ENCODE measurements at regions not wholly inside any gene's neighbourhood (a gene's known extent, or its start where the extent isn't known, plus 50 kb on each side); places are given as distances from the start of the nearest gene placed in this dataset.

DNA sequence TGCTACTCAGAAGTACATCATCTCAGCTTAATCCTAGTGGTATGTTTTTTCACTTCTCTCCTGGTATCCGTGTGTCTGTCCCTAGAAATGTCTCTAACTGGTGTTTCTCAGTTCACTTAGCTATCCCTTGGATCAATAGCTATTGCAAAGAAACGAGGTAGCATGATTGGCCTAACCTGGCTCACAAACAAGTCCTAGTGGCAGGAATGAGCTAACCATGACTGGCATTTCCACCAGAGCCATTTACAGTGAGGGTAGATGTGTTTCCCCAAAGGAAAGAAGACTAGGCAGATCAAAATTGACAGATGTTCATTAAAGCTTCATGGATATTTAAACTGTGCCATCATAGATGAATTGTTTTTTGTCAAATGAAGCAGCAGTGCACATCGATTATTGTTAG lies 82.5 kb downstream of the PALM2AKAP2 start:
- DNase-seq (ENCODE audit: low read depth), result no peak
- H3K4me3 ChIP-seq (ENCODE audit: control insufficient read depth, low read depth, low read length), result no peak overlapping the region
- peak; percentile 1 for TF ChIP-seq CTCF (conservative IDR thresholded peaks at IDR 0.05; ENCODE audit: control insufficient read depth, insufficient read depth, low read depth, low read length)

DNA sequence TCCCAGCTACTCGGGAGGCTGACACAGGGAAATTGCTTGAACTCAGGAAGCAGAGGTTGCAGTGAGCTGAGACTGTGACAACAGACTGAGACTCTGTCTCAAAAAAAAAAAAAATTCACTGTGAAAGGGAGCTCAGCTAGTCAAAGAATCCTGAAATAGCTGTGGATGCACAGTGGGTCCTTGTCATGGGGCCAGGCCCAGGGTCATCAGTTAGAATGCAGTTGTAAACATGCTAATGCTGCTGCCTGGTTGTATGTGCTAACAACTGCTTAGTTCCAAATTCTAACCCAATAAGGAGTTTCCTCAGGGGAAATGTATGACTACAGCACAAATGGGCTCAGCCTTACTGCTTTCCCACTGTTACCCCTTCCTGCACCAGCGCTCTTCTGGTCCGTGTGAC lies 84.0 kb downstream of the PALM2AKAP2 start:
- no peak overlapping the region for H3K4me3 ChIP-seq (ENCODE audit: control insufficient read depth, low read depth, low read length)
- DNase-seq (ENCODE audit: low read depth), result no peak
- no peak for TF ChIP-seq CTCF (conservative IDR thresholded peaks at IDR 0.05; ENCODE audit: control insufficient read depth, insufficient read depth, low read depth, low read length)

GRCh38 chr9:109865521-109865920 lies 85.5 kb downstream of the PALM2AKAP2 start:
- no peak for TF ChIP-seq CTCF (conservative IDR thresholded peaks at IDR 0.05; ENCODE audit: control insufficient read depth, insufficient read depth, low read depth, low read length)
- H3K4me3 ChIP-seq (ENCODE audit: control insufficient read depth, low read depth, low read length), result no peak overlapping the region
- peak; percentile 36 for DNase-seq (ENCODE audit: low read depth)

DNA sequence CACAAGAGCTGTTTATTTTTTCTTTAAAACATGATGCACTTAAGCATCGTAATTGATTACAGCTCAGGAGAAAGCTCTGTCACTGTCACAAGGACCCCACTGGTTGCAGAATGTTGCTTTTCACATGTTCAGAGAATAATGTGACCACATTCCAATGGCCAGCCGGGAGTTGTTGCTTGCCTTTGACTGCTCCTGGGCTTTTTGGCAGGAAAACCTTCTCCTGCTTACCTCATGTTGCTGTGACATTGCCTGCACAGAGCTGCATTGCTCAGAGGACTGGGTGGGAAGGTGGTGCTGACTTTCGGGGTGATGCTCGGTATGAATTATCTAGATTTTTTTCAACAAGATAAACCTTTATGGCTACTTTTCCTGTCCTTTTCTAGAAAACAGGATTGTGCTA lies 88.2 kb downstream of the PALM2AKAP2 start:
- no peak for TF ChIP-seq CTCF (conservative IDR thresholded peaks at IDR 0.05; ENCODE audit: control insufficient read depth, insufficient read depth, low read depth, low read length)
- no peak for DNase-seq (ENCODE audit: low read depth)
- H3K4me3 ChIP-seq (ENCODE audit: control insufficient read depth, low read depth, low read length), result no peak overlapping the region

DNA sequence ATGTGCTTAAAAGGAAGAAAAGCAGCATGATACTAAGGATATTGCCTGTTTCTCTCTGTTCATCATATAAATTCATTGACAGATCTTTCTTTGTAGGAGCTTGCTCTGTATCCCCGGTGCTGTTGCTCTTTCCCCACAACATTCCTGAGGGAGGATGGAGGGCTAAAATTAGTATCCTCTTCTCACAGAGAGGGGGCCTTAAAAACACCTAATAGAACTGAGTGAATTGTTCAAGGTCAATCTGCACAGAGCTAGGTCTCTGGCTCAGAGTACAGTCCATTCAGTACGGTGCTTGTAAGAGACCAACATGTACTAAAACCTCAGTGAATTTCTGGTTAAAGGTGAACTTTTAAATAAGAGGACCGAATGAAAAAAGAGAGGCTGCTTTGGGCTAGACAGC lies 88.7 kb downstream of the PALM2AKAP2 start:
- H3K4me3 ChIP-seq (ENCODE audit: control insufficient read depth, low read depth, low read length), result no peak overlapping the region
- DNase-seq (ENCODE audit: low read depth), result no peak
- TF ChIP-seq CTCF (conservative IDR thresholded peaks at IDR 0.05; ENCODE audit: control insufficient read depth, insufficient read depth, low read depth, low read length), result no peak

DNA sequence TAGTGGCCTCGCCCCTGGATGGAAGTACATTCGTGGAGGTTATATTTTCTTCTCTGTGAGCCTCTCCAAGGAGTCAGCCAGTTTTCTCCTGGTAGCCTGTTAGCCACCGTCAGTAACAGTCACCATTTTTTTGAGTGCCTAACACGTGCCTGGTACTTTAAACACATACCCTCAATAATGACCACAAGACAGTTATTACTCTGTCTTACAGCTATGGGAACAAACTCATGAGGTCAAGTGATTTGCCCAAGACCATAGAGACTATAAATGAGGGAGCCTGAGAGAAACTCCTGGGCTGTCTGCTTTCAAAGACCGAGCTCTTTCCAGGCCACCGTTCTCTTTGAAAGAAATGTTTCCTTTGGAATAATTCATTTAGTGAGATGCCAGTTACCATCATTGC lies 90.4 kb downstream of the PALM2AKAP2 start:
- TF ChIP-seq CTCF (conservative IDR thresholded peaks at IDR 0.05; ENCODE audit: control insufficient read depth, insufficient read depth, low read depth, low read length), result no peak
- H3K4me3 ChIP-seq (ENCODE audit: control insufficient read depth, low read depth, low read length), result no peak overlapping the region
- no peak for DNase-seq (ENCODE audit: low read depth)

DNA sequence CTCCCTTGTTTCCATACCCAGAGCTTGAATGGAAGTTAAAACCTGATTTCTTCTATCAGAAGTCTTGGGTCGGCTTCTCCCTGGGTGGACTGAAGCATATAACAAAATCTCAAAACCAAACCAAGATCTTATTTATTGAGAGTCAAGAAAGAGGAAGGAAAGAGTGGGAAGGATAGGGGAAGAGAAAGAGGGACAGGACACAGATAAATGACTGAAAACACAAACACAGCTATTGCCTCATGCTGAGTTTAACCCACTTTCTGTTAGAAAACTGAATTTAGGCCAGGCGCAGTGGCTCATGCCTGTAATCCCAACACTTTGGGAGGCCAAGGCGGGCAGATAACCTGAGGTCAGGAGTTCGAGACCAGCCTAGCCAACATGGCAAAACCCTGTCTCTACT lies 92.9 kb downstream of the PALM2AKAP2 start:
- DNase-seq (ENCODE audit: low read depth), result no peak
- H3K4me3 ChIP-seq (ENCODE audit: control insufficient read depth, low read depth, low read length), result no peak overlapping the region
- no peak for TF ChIP-seq CTCF (conservative IDR thresholded peaks at IDR 0.05; ENCODE audit: control insufficient read depth, insufficient read depth, low read depth, low read length)
